RWPE2 (cell line): ENCODE measurements at regions not wholly inside any gene's neighbourhood (a gene's known extent, or its start where the extent isn't known, plus 50 kb on each side); places are given as distances from the start of the nearest gene placed in this dataset.

Experiments
- ATAC-seq: fragments of 200-7000 bp; cut with Tn5 transposase; 3 replicates; pipeline ENCODE4 v1.9.1; 2021; ENCODE audit warnings: low read depth
- DNase-seq: peaks from one replicate; pipeline ENCODE4 v3.0.0-alpha.2; 2020; ENCODE audit warnings: low spot score
- H3K27ac ChIP-seq: fragments of 450-650 bp; 2 replicates; pipeline ENCODE4 v1.5.1; 2017; ENCODE audit warnings: mild to moderate bottlenecking; ENCODE audit not compliant: poor library complexity, severe bottlenecking
- H3K27me3 ChIP-seq: fragments of 250-450 bp; sonication (Bioruptor Pico); 2 replicates; pipeline ENCODE4 v1.5.1; 2021; ENCODE audit warnings: mild to moderate bottlenecking, moderate library complexity; ENCODE audit not compliant: insufficient read depth, poor library complexity, severe bottlenecking
- H3K36me3 ChIP-seq: fragments of 250-450 bp; sonication (Bioruptor Pico); 2 replicates; pipeline ENCODE4 v1.5.1; 2020; ENCODE audit warnings: low read depth, mild to moderate bottlenecking, moderate library complexity
- H3K4me1 ChIP-seq: fragments of 250-450 bp; sonication (Bioruptor Pico); 2 replicates; pipeline ENCODE4 v1.5.1; 2021; ENCODE audit warnings: mild to moderate bottlenecking, moderate library complexity; ENCODE audit not compliant: insufficient read depth, poor library complexity, severe bottlenecking
- H3K4me3 ChIP-seq: fragments of 250-450 bp; sonication (Bioruptor Pico); 2 replicates; pipeline ENCODE4 v1.5.1; 2021; ENCODE audit warnings: mild to moderate bottlenecking, moderate library complexity; ENCODE audit not compliant: severe bottlenecking
- H3K9me3 ChIP-seq: fragments of 250-450 bp; sonication (Bioruptor Pico); 2 replicates; pipeline ENCODE4 v1.5.1; 2021; ENCODE audit warnings: mild to moderate bottlenecking, moderate library complexity; ENCODE audit not compliant: severe bottlenecking
- TF ChIP-seq, protein P1 (sequence below): fragments of 450-650 bp; IDR thresholded peaks from one replicate; pipeline ENCODE4 v1.5.1; 2017; ENCODE audit warnings: mild to moderate bottlenecking, moderate library complexity; ENCODE audit not compliant: poor library complexity, severe bottlenecking

- TF ChIP-seq, protein P1, sequence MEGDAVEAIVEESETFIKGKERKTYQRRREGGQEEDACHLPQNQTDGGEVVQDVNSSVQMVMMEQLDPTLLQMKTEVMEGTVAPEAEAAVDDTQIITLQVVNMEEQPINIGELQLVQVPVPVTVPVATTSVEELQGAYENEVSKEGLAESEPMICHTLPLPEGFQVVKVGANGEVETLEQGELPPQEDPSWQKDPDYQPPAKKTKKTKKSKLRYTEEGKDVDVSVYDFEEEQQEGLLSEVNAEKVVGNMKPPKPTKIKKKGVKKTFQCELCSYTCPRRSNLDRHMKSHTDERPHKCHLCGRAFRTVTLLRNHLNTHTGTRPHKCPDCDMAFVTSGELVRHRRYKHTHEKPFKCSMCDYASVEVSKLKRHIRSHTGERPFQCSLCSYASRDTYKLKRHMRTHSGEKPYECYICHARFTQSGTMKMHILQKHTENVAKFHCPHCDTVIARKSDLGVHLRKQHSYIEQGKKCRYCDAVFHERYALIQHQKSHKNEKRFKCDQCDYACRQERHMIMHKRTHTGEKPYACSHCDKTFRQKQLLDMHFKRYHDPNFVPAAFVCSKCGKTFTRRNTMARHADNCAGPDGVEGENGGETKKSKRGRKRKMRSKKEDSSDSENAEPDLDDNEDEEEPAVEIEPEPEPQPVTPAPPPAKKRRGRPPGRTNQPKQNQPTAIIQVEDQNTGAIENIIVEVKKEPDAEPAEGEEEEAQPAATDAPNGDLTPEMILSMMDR, result no peak
- Histone ChIP-seq H3K27me3 (no peaks in the 10 kb centered on the region), H3K4me1 (no peaks in the 10 kb centered on the region), H3K27ac (no peak overlapping the region), H3K36me3 (no peaks in the 10 kb centered on the region), H3K4me3 (no peak overlapping the region), H3K9me3 (peaks cover 6% of the 10 kb centered on the region)
- ATAC-seq, result no peak
- DNase-seq, result no peak
Observed at GRCh38 chr16:35792516-35793285, 2333.3 kb downstream of the TP53TG3F start.

- no peak overlapping the region for H3K27ac ChIP-seq
- H3K4me1 ChIP-seq, result no peaks in the 10 kb centered on the region
- ATAC-seq (no peak), DNase-seq (no peak)
- no peaks in the 10 kb centered on the region for H3K36me3 ChIP-seq
- H3K27me3 ChIP-seq, result no peaks in the 10 kb centered on the region
- TF ChIP-seq, protein P1, result no peak
- peaks cover 6% of the 10 kb centered on the region for H3K9me3 ChIP-seq
- H3K4me3 ChIP-seq, result no peak overlapping the region
Observed at GRCh38 chr16:35793601-35794000, 2334.2 kb downstream of the TP53TG3F start.

DNA sequence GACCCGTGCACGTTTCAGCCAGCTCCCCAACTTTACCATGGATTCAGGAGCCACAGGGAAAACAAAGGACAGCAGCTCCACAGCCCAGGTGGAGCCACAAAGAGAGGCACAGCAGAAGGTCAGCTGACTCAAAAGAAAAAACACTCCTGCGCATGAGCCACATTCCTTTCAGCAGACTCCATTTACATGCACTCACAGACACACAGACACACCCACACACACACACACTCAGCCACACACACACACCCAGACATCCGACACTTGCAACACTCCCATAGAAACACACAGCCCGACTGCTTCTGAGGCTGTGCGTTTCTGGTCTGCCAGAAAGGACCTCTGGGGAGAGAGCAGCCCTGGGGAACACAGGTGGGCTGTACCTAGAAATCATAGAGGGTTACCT, 2335.5 kb downstream of the TP53TG3F start:
- Histone ChIP-seq H3K36me3 (no peaks in the 10 kb centered on the region), H3K4me3 (no peak overlapping the region), H3K27me3 (no peaks in the 10 kb centered on the region), H3K27ac (no peak overlapping the region), H3K9me3 (peaks cover 8% of the 10 kb centered on the region), H3K4me1 (no peaks in the 10 kb centered on the region)
- DNase-seq, result no peak
- no peak for ATAC-seq
- TF ChIP-seq, protein P1, result no peak

- Histone ChIP-seq H3K4me1 (no peaks in the 10 kb centered on the region), H3K4me3 (no peak overlapping the region), H3K36me3 (no peaks in the 10 kb centered on the region), H3K9me3 (peaks cover 8% of the 10 kb centered on the region), H3K27ac (no peak overlapping the region), H3K27me3 (no peaks in the 10 kb centered on the region)
- ATAC-seq (no peak), DNase-seq (no peak)
- TF ChIP-seq, protein P1, result no peak
Observed at GRCh38 chr16:35795361-35796029, 2336.1 kb downstream of the TP53TG3F start.

DNA sequence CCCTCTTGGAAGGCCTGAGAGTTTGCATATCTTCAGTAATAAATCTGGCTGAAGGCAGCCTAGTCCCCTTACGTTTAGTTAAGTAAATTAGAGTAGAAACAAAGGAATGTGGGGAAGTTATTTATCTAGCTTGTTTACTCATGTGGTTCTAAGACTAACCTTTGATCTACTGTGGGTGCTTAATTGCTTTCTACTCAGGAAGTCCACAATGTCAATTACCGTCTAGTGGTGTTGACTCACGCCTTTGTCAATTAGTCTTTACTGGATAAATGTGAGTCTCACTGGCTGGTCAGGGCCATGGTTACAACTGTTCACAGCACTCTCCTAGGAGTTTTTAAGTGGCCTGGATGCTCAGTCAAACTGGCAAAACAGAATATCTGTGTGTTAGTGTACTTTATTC, 2338.4 kb downstream of the TP53TG3F start:
- H3K4me1 ChIP-seq, result no peaks in the 10 kb centered on the region
- no peaks in the 10 kb centered on the region for H3K27me3 ChIP-seq
- H3K27ac ChIP-seq, result no peak overlapping the region
- DNase-seq (no peak), ATAC-seq (no peak)
- H3K4me3 ChIP-seq, result no peak overlapping the region
- TF ChIP-seq, protein P1, result no peak
- peaks cover 8% of the 10 kb centered on the region for H3K9me3 ChIP-seq
- H3K36me3 ChIP-seq, result no peaks in the 10 kb centered on the region
